Suprapubic skin (tissue), 4 donors: ENCODE measurements at regions not wholly inside any gene's neighbourhood (a gene's known extent, or its start where the extent isn't known, plus 50 kb on each side); places are given as distances from the start of the nearest gene placed in this dataset.

Experiments used
- DNase-seq, 2 donors: peaks; one replicate each; pipeline ENCODE4 v3.0.0-alpha.2; 2019; ENCODE audit warnings: low spot score in 2 of 2
- H3K27ac ChIP-seq: fragments of 200-600 bp; sonication (generic); one replicate; pipeline ENCODE4 v1.5.1; 2019
- H3K27me3 ChIP-seq: fragments of 200-600 bp; sonication (generic); one replicate; pipeline ENCODE4 v1.5.1; 2019
- H3K36me3 ChIP-seq: fragments of 200-600 bp; sonication (generic); one replicate; pipeline ENCODE4 v1.5.1; 2019
- H3K4me1 ChIP-seq: fragments of 200-600 bp; sonication (generic); one replicate; pipeline ENCODE4 v1.5.1; 2019
- H3K4me3 ChIP-seq: fragments of 200-600 bp; sonication (generic); one replicate; pipeline ENCODE4 v1.5.1; 2019; ENCODE audit warnings: mild to moderate bottlenecking
- H3K9me3 ChIP-seq: fragments of 200-600 bp; sonication (generic); one replicate; pipeline ENCODE4 v1.5.1; 2019
- EP300 ChIP-seq: sonication (generic); formaldehyde crosslinking; IDR thresholded peaks from one replicate; pipeline ENCODE4 v1.6.1; 2017; ENCODE audit warnings: antibody characterized with exemption
- POLR2A ChIP-seq, 2 donors: fragments of 450-650 bp; IDR thresholded peaks; one replicate each; pipeline ENCODE4 v1.6.1; 2017; ENCODE audit warnings: antibody characterized with exemption in 2 of 2, mild to moderate bottlenecking in 2 of 2, moderate library complexity in 2 of 2
- POLR2AphosphoS5 ChIP-seq, 3 donors: sonication (generic); formaldehyde crosslinking; IDR thresholded peaks; one replicate each; pipeline ENCODE4 v1.6.1; 2017; ENCODE audit warnings: antibody characterized with exemption in 3 of 3
- WGBS: methylation state at CpG from one replicate; pipeline ENCODE4 v1.1.5; 2018; 5-methylcytosine and 5-hydroxymethylcytosine counted together
- TF ChIP-seq, protein P1 (sequence below), 2 donors: fragments of 200-600 bp in 1 of 2; fragments of 450-650 bp in 1 of 2; sonication (generic) in 1 of 2; IDR thresholded peaks; one replicate each; pipeline ENCODE4 v1.5.1; 2016 to 2019; ENCODE audit warnings: antibody characterized with exemption in 2 of 2, mild to moderate bottlenecking in 1 of 2, moderate library complexity in 1 of 2

DNA sequence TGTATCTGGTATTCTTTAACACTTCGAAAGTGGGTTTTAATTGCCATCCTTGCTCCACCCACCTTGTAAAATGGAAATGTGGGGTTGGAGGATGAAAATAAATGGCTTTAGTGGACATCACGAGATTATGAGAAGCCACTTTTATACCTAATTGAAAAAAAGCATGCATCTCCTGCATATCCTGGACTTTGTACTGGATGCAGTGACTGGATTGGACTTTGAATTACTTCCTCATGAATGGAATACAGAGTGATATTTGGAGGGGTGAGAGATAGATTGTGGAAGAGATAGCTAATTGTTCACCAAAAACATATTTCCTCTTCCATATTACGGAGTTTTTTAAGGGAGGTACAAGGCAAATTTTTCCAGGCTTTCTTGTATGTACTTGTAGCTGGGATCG lies 813.0 kb downstream of the TENT5A start:
- Histone ChIP-seq H3K27ac (no peak overlapping the region), H3K27me3 (no peaks in the 10 kb centered on the region), H3K36me3 (no peaks in the 10 kb centered on the region), H3K4me1 (no peaks in the 10 kb centered on the region), H3K4me3 (no peak overlapping the region), H3K9me3 (no peaks in the 10 kb centered on the region)
- DNase-seq: no peak
- TF ChIP-seq EP300: no peak
- WGBS: 54% methylated on average over 4 of the region's 4 CpGs

DNA sequence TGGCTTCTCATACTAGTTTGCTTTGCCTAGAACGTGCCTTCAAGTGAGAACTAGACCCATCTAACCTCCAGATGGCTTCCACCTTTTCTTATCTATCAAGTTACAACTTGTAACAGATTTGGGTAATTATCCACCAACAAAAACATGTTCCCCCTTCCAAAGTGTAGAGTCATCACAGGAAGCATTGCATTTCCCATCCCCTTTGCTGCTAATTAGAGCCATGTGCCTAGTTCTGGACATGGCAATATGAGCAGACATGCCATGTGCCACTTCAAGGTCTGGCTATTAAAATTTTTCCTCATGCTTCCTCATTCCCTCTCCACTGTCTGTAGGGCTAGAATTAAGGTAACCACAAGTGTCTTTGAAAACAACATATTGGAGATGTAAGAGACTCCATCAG lies 814.4 kb downstream of the TENT5A start:
- Histone ChIP-seq H3K27me3 (no peaks in the 10 kb centered on the region), H3K27ac (no peak overlapping the region), H3K36me3 (no peaks in the 10 kb centered on the region), H3K4me3 (no peak overlapping the region), H3K9me3 (no peaks in the 10 kb centered on the region), H3K4me1 (no peaks in the 10 kb centered on the region)
- WGBS: 49% methylated on average over 1 of the region's 1 CpG
- DNase-seq: no peak
- TF ChIP-seq EP300 (no peak), POLR2A (IDR thresholded peaks at IDR 0.05) (no peak), POLR2AphosphoS5 (IDR thresholded peaks at IDR 0.05) (no peak)
- TF ChIP-seq, protein P1, sequence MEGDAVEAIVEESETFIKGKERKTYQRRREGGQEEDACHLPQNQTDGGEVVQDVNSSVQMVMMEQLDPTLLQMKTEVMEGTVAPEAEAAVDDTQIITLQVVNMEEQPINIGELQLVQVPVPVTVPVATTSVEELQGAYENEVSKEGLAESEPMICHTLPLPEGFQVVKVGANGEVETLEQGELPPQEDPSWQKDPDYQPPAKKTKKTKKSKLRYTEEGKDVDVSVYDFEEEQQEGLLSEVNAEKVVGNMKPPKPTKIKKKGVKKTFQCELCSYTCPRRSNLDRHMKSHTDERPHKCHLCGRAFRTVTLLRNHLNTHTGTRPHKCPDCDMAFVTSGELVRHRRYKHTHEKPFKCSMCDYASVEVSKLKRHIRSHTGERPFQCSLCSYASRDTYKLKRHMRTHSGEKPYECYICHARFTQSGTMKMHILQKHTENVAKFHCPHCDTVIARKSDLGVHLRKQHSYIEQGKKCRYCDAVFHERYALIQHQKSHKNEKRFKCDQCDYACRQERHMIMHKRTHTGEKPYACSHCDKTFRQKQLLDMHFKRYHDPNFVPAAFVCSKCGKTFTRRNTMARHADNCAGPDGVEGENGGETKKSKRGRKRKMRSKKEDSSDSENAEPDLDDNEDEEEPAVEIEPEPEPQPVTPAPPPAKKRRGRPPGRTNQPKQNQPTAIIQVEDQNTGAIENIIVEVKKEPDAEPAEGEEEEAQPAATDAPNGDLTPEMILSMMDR (IDR thresholded peaks at IDR 0.05): no peak

DNA sequence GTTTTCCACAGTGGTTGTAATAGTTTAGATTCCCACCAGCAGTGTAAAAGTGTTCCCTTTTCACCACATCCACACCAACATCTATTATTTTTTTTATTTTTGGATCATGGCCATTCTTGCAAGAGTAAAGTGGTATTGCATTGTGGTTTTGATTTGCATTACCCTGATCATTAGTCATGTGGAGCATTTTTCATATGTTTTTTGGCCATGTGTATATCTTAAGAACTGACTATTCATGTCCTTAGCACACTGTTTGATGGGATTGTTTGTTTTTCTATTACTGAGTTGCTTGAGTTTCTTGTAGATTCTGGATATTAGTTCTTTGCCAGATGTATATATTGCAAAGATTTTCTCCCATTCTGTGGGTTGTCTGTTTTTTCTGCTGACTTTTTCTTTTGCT lies 820.1 kb downstream of the TENT5A start:
- no peaks in the 10 kb centered on the region for H3K4me1 ChIP-seq
- H3K27ac ChIP-seq: no peak overlapping the region
- no peak for DNase-seq
- no peak for TF ChIP-seq POLR2AphosphoS5 (IDR thresholded peaks at IDR 0.05)
- TF ChIP-seq, protein P1 (IDR thresholded peaks at IDR 0.05): no peak
- TF ChIP-seq EP300: no peak
- TF ChIP-seq POLR2A (IDR thresholded peaks at IDR 0.05): no peak
- no peak overlapping the region for H3K4me3 ChIP-seq
- H3K9me3 ChIP-seq: no peaks in the 10 kb centered on the region
- H3K27me3 ChIP-seq: no peaks in the 10 kb centered on the region
- H3K36me3 ChIP-seq: no peaks in the 10 kb centered on the region

DNA sequence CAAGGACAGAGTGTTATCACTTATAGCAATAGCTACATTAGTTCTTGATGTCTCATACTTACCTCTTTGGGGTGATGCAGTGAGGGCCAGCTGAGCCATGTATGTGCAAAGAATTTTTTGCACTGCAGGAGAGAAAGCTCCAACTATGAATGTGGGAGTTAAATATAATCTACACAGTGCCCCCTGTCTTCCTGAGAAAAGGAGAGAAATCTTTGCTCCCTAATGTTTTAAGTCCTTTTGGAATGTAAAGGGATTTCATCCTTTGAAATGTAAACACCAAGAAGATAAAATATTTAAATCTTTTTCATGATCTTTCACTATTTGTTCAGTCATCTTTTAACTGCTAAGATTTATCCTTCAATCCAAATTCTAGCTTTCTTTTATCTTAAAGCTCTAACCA lies 822.1 kb downstream of the TENT5A start:
- no peaks in the 10 kb centered on the region for H3K36me3 ChIP-seq
- H3K4me1 ChIP-seq: no peaks in the 10 kb centered on the region
- DNase-seq: no peak
- no peak overlapping the region for H3K27ac ChIP-seq
- no peaks in the 10 kb centered on the region for H3K27me3 ChIP-seq
- H3K9me3 ChIP-seq: peaks cover 5% of the 10 kb centered on the region
- no peak for TF ChIP-seq POLR2A (IDR thresholded peaks at IDR 0.05)
- TF ChIP-seq POLR2AphosphoS5 (IDR thresholded peaks at IDR 0.05): no peak
- no peak for TF ChIP-seq EP300
- TF ChIP-seq, protein P1 (IDR thresholded peaks at IDR 0.05): no peak
- no peak overlapping the region for H3K4me3 ChIP-seq

DNA sequence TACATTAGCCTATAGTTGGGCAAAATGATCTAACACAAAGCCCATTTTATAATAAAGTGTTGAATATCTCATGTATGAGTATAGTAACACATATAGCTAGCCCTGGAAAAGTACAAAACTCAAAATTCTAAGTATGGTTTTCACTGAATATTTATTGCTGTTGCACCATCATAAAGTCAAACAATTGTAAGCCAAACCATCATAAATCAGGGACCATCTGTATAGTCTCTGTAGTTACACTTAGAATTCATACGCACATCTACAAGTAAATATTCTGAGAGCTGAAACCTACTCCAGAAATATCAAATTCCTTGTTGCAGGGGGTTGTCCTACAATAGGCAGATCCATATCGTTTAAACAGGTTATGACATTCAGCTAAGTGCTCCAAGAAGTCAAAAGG lies 817.3 kb downstream of the BCKDHB start:
- H3K9me3 ChIP-seq: peaks cover 5% of the 10 kb centered on the region
- 70% methylated on average over 2 of the region's 2 CpGs for WGBS
- no peak for TF ChIP-seq POLR2AphosphoS5 (IDR thresholded peaks at IDR 0.05)
- TF ChIP-seq, protein P1 (IDR thresholded peaks at IDR 0.05): no peak
- no peak for DNase-seq
- H3K27me3 ChIP-seq: no peaks in the 10 kb centered on the region
- no peak overlapping the region for H3K4me3 ChIP-seq
- H3K36me3 ChIP-seq: no peaks in the 10 kb centered on the region
- H3K27ac ChIP-seq: no peak overlapping the region
- H3K4me1 ChIP-seq: no peaks in the 10 kb centered on the region

DNA sequence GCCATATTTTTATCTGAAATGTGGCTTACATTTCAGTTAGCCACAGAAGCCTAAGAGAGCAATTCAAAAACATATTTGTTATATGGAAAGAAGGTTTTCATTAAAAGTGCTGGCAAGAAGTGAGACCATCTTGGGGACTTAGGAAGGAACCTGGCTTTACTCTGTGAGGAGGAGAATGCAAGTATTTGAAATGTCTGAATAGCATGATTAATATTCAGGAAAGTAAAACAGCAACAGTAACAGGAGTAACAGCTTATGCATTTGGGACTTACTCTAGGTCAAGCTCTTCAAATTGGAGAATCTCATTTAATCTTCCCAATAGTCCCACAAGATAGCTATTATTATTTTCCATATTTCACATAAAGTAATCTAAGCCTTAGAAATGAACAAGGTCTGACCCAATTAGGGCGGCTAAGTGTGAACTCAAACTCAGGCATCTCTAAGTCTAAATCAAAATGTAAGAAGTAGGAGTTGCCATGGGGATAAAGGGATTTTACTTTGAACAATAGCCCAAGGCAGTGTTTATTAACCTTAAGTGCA lies 816.5 kb downstream of the BCKDHB start:
- Histone ChIP-seq H3K4me1 (no peaks in the 10 kb centered on the region), H3K36me3 (no peaks in the 10 kb centered on the region), H3K9me3 (peaks cover 5% of the 10 kb centered on the region), H3K27ac (no peak overlapping the region), H3K27me3 (no peaks in the 10 kb centered on the region), H3K4me3 (no peak overlapping the region)
- 84% methylated on average over 1 of the region's 1 CpG for WGBS
- TF ChIP-seq, protein P1 (IDR thresholded peaks at IDR 0.05): no peak
- TF ChIP-seq POLR2AphosphoS5 (IDR thresholded peaks at IDR 0.05) (no peak), EP300 (no peak), POLR2A (IDR thresholded peaks at IDR 0.05) (no peak)
- no peak for DNase-seq
